Amniotic stem cell (primary cell): ENCODE measurements at regions not wholly inside any gene's neighbourhood (a gene's known extent, or its start where the extent isn't known, plus 50 kb on each side); places are given as distances from the start of the nearest gene placed in this dataset.
"Not testable (repeated sequence)": the region's sequence is repeated elsewhere in the genome, so short reads cannot be mapped to it uniquely, and the experiment has no call there.

ENCODE experiments used
- DNase-seq: peaks from one replicate; lab custom pipeline; 2025; lab: John Stamatoyannopoulos, UW

GRCh38 chr5:114054594-114054993 is 307.3 kb upstream of the KCNN2 start:
- DNase-seq, result no peak

DNA sequence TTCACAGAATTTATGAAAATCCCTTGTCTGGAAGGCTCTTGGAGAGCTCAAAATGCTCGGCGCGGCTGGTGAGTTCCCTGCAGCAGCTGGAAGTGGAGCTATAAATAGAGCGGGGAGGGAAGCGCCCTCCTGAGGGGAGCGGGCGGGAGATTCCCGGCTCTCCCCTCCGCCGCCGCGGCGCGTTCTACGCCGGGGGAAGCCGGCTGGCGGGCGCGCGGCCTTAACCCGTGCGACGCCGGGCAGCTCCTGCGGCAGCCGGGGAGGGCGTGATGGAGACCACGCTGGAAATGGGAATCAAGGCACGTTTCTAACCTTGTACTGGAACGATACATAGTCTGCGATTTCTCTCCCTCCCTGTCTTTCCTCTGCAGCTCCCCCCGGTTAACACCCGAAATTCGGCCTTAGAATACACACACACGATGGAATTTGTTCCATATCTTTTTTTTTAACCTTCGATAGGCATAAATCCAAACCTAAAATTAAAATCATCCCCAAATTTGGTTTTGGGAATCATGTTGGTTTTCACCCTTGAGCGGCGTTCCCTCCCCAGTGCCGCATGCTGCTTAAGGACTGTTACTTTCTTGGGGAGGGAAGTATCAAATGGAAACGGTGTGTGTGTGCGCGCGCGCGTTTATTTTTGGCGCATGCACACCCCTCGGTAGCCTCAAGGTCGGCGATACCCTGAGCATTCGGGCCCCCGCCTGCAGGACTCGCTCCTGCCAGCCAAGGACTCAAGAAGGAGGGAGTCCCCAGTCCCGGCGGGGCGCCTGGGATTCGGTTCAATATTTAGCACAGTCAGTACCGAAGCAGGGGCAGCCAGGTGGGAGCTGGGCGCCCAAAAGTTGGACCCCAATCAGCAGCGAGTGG is 306.3 kb upstream of the KCNN2 start:
- DNase-seq, result peak; percentile 32

GRCh38 chr5:114056185-114056538 is 305.7 kb upstream of the KCNN2 start:
- no peak for DNase-seq

DNA sequence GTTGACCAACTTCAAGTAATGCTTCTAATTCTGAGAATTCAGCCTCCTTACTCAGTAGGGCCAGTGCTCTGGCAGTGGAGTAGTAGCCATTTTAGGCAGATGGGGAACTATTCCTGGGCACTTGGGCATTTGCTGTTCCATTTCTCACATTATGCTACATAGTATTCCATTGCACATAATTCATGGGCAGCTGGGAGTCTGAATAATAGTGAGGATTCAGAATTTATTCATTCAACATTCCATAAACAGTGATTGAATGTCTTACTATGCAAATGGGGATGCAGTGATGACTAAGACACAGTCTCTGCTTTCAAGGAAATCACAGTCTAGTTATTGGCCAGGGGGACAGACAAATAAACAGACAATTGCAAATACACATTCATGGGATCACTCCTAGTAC is 301.0 kb upstream of the KCNN2 start:
- no peak for DNase-seq

DNA sequence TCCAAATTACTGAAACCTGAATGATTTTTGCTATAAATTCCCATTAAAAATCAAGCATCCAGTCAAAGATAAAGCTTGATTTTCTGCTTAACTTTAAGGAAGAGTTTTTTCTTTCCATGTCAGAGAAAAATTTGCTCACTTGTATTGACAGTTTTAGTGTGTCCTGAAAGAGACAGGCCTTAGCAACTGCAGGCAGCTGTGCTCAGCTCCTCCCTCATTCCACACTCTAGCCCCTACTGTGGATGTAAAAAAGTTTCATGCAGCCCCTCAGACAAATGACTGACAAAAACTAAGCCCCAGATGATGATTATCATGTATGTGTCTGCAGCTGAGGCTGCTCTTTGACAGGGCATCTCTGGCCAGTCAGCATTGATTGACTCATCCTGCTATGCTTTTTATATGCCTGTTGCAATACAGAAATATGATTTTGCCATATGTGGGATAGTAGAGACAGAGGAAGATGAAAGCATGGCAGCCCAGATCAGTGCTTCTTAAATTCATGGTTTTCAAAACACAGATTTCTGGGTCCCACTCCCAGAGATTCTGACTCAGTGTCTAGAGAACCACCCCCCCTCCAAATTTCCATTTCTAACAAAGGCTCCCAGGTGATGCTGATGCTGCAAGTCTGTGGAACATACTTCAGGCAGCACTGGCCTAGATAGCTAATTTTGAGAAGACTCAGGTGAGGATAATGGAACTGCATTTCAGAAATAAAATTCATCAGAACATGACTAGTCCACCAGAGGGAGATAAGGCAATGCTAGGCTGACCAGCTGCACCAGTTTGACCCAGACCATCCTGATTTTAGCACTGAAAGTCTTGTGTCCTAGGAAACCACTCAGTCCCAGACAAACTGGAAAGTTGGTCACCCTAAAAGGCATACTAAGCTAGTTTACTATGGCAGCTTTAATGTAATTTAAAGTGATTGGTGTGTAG is 298.7 kb upstream of the KCNN2 start:
- DNase-seq, result no peak

- DNase-seq, result no peak
Measured at GRCh38 chr5:114065912-114066311, 296.0 kb upstream of the KCNN2 start.

DNA sequence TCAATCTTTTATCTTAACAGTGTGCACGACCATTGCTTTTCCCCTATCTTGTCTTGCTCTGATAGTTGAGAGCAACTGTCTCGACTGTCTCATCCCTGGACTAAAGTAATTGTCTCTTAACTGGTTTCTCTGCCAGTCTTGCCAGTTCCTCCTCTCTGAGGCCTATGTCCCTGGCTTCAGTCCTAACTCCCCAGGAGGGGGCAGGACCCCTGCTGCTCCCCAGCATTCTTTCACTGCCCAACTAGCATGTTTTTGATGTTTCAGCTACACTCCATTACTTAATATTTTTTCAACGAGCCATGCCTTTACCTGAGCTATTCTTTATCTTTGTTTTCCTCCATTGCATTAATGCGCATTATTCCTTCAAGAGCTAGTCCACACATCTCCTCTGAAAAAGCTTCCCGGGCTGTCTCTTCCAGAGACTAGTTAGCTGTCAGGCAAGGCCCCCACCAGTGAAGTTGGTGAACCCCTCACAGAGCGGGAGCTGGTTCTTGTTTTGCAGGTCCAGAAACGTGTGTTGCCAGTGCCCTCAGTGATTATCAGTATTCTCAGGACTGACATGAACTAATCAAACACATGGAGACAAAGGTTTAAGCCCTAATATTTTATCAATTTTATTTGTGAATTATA is 291.7 kb upstream of the KCNN2 start:
- DNase-seq, result no peak

DNA sequence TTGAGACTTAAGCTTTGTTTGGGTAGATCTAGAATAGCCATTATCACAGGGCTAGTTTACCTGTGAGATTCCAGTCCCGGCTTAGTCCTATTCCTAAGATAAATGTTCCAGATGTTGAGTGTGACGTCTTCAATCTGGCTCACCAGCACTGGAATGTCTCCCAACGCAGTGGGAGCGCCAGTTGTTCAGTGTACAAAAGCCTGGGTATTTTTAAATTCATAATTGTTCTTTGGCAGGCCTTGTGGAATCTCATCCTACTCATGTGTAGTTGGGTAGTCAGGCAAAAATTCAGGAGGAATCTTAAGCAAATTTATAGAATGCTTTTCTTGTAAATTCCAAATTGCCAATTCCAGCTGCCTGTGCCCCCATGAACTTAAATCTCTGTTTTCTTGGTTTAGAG is 272.6 kb upstream of the KCNN2 start:
- no peak for DNase-seq

- DNase-seq, result no peak
Measured at GRCh38 chr5:114097570-114097969, 264.3 kb upstream of the KCNN2 start.

DNA sequence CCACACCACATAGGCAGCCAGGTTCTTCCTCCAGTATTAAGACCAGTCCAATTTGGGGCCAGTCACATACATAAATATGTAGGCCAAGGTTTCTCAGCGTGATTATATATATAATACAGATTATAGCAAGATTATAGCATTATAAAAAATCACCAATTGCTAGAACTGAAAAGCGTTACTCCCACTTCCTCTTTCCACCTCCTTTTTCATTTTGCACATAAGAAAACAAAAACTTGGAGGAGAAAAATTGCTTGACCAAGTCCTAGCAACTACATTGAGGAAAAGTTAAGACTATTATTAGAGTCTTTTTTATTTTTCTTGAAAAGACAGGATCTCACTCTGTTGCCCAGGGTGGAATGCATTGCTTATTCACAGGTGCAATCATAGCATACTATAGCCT is 262.7 kb upstream of the KCNN2 start:
- no peak for DNase-seq

DNA sequence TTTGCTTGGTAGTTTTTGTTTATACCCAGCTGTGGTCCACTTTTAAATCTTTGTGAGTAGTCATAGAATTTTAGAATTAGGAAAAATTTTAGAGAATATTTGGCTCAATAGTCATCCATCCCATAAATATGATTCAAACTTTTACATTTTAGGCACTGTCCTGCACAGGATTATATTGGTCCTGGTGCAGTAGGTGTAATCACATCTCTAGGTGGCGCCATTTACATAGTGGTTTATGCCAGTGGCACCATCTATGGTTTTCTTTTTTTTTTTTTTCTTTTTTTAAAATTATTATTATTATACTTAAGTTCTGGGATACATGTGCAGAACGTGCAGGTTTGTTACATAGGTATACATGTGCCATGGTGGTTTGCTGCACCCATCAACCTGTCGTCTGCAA is 260.7 kb upstream of the KCNN2 start:
- peak; percentile 78 for DNase-seq

- DNase-seq, result no peak
Measured at GRCh38 chr5:114113604-114114003, 248.3 kb upstream of the KCNN2 start.

DNA sequence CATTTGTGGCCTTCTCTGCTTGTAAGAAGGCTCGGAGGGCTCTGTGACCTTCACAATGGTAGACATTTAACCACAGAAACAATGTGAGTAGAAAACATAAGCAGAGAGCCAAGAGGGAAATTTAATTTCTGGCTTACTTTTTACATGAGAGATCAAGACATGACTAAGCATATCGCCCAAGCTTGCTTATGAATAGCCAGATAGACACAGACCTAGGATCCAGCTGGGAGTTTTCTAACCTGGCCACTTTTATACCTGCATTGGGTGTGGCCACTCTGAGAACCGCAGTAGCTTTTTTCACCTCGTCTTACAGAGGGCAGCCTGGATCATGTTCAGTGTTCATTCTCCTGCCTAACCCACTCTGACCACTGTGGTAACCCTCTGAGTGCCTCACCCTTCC is 244.9 kb upstream of the KCNN2 start:
- DNase-seq, result no peak

DNA sequence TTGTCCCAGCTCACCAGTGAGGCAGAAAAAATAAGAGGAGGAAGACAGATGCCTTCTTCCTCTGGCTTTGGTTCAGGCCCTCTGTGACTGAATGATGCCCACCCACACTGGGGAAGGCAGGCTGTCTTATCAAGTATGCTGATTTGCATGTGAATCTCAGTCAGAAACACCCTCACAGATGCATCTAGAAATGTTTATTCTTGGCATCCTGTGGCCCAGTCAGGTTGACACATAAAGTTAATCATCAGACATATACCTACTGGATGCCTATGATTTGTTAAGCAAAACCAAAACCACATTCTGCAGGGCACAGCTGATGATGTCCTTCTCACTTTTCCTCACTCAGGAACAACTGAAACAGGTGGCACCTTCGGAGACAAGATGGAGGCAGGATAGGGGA is 243.4 kb upstream of the KCNN2 start:
- DNase-seq, result no peak

GRCh38 chr5:114120166-114120565 is 241.7 kb upstream of the KCNN2 start:
- no peak for DNase-seq

GRCh38 chr5:114122852-114123251 is 239.0 kb upstream of the KCNN2 start:
- no peak for DNase-seq

DNA sequence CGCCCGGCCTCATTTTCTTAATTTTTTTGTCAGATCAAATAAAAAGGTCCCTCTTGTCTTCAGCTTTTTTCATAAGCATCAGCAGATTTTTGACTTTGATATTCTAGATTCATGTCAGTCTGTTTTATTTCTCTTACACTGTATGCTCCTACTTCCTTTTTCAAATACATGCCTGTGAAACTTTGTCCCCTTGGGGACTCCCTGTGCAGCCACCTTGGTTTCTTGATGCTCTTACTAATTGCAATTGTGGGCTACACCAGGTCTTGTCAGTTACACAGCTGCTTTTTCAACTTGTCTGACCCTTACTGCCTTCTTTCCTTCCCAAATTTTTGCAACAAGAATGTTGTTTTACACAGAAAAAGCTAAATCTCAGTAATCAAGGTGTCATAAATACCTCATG is 238.2 kb upstream of the KCNN2 start:
- no peak for DNase-seq

DNA sequence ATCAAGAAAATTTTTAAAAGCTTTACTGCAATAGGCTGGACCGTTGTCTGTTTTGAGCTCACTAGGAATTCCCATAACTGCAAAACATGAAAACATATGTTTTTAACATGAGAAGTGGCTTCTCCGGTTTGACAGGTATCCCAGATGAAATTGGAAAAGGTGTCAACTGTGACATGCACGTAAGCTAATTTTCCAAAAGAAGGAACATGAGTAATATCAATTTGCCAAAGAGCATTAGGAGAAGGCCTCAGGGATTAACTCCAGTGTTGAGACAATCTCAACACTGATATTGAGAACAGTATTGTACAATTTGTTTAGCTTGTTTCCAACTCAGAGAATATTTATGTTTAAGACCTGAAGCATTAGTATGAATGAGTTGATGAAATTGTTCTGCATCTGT is 215.5 kb upstream of the KCNN2 start:
- no peak for DNase-seq

DNA sequence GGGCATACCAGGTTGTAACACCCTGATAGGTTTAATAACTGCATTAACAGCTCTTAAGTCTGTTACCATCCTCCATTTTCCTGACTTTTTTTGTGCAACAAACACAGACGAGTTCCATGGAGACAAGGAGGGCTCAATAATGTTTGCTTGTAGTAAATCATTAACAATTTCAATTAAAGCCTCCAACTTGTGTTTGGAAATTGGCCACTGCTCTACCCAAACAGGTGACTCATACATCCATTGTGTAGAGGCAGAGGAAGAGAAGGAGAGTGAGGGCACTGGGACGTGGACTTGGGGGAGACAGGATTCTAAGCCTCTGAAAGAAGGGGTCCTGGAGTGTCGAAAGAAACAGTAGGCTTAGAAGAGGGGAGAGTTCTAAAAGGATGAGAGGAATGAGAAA is 213.6 kb upstream of the KCNN2 start:
- DNase-seq, result no peak

GRCh38 chr5:114148728-114149127 is 213.1 kb upstream of the KCNN2 start:
- not testable (repeated sequence) for DNase-seq

GRCh38 chr5:114152656-114153360 is 209.1 kb upstream of the KCNN2 start:
- DNase-seq, result no peak

- DNase-seq, result no peak
Measured at GRCh38 chr5:114153392-114153791, 208.5 kb upstream of the KCNN2 start.
